HT1080 (cell line): ENCODE measurements at regions not wholly inside any gene's neighbourhood (a gene's known extent, or its start where the extent isn't known, plus 50 kb on each side); places are given as distances from the start of the nearest gene placed in this dataset.
"Not testable (repeated sequence)": the region's sequence is repeated elsewhere in the genome, so short reads cannot be mapped to it uniquely, and the experiment has no call there.

Experiments
- DNase-seq: peaks from one replicate; pipeline ENCODE4 v3.0.0-alpha.2; 2015; ENCODE audit warnings: low read depth

DNA sequence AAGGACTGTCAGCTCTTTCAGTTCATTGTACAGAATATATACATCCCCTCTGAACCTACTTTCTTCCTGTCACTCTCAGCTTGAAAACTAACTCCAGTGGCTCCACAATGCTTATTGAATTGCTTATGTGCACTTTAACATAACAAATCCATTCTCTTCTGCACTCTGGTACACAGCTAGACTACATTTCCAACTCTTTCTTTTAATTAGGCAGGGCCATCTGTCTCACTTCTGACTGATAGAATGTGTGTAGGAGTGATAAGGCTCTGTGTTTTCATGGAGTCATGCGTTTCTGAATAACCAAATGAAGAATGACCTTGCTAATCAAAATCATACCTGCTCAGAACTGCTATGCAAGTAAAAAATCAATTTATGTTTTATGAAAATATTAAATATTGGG lies 278.5 kb upstream of the CCDC179 start:
- no peak for DNase-seq

DNA sequence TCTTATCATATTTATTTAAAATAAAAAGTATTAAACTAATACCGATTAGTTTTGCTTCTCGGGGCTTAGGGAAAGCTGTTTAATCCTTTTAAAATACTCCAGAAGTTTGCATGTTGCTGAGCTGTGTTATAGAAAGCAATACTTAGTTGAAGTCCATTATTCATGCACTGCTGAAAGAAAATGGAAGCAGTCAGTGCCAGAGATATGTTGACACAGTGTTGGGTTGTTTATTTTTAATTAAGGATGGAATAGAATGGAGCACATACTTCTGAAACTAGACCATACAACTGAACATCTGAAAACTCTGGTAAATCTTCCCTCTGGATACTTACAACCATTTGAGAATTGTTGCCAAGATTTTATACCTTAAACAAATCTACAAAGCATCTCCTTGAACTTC lies 282.7 kb upstream of the CCDC179 start:
- DNase-seq, result no peak

DNA sequence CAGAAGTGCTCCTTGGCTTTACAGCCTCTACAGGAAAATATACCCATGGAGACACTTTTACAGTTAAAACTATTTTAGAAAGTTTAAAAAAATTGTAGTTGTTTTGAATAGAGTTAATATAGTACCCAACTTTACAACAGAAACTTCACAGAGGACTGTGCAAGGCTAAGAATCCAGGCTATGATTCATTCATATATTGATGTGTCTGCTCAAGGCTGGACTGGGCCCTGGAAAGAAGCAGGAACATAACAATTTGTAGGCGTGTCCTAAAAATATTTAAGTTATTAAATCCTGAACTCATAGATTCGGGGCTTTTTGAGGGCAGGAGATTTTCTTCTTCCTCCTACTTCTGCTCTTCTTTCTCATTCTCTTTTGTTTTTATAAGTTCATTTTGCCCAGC lies 291.5 kb upstream of the CCDC179 start:
- DNase-seq, result no peak

- no peak for DNase-seq
Measured at GRCh38 chr11:23155503-23155902, 295.2 kb upstream of the CCDC179 start.

GRCh38 chr11:23164022-23164421 lies 303.7 kb upstream of the CCDC179 start:
- no peak for DNase-seq

GRCh38 chr11:23166376-23166775 lies 306.1 kb upstream of the CCDC179 start:
- no peak for DNase-seq

- no peak for DNase-seq
Measured at GRCh38 chr11:23179609-23180008, 319.3 kb upstream of the CCDC179 start.

DNA sequence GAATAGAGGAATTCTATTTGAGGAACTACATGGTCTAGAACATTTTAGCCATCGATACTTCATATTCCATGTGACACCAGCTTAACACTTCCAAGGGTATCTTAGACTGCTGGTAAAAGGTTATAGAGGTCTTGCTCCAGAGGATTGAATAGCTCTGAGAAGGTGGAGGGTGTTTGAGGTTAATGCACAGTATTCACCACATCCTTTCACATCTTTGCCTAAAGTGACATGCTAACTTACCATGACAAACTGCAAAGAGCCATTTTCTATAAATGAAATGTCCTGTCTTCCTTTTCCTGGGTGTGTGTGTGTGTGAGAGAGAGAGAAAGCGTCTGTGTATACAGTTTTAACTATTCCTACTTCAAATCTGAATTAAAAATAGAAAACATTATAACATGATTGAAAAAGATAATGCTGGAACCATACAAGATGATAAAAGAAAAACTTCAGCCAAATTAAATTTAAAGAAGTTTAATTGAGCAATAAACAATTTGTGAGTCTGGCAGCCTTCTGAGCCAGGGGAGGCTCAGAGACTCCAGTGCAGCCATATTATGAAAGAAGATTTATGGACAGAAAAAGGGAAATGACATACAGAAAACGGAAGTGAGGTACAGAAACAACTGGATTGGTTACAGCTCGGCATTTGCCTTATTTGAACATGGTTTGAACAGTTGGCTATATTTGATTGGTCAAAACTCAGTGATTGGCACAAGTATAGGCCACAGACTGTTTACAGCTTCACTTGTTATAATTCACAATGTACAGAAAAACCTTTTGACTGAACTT lies 320.9 kb upstream of the CCDC179 start:
- peak; percentile 9 for DNase-seq

DNA sequence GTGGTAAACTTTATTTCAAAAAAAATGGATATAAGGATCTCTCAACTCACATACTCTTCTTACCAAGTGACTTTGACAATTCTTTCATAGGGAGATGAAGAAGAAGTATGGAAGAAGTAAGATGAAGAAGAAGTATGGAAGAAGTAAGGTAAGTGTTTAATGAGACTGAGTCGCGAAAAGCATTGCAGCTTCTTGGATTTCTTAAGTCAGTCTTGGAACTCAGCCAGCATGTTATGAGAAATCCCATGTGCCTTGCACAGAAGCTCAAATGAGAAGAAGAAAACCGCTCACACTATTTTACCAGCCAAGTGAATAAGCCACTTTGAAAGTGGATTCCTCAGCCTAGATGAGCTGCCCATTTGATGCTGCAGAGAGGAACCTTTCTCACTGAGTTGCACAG lies 332.0 kb upstream of the CCDC179 start:
- no peak for DNase-seq

DNA sequence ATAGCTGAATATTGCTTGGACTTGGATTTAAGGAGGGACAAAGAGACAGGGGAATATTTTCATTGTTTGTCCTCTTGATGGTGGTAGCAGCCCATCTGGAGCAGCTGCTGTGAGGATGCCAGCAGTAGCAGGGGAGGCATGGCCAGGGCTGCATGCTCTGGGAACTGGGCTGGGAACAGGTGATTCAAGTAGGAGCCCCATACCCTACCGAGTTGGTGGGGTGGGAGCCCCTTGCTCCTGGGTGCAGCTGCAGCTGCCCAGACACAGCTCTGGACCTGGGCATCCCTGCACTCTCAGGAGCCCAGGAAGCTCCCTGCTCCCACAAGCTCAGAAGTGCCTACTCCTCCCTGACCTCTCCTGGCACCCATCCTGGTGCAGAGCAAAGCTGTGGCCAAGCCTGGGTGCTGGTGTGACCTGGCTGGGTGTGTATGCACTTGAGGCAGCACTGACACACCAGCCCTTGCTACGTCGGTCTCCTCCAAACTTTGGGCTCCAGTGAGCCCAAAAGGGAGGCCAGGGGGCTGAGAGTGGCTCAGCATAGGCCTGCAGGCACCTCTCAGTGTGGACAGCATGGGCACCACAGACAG lies 341.8 kb upstream of the CCDC179 start:
- DNase-seq, result no peak

- DNase-seq, result no peak
Measured at GRCh38 chr11:23202611-23203010, 342.3 kb upstream of the CCDC179 start.

DNA sequence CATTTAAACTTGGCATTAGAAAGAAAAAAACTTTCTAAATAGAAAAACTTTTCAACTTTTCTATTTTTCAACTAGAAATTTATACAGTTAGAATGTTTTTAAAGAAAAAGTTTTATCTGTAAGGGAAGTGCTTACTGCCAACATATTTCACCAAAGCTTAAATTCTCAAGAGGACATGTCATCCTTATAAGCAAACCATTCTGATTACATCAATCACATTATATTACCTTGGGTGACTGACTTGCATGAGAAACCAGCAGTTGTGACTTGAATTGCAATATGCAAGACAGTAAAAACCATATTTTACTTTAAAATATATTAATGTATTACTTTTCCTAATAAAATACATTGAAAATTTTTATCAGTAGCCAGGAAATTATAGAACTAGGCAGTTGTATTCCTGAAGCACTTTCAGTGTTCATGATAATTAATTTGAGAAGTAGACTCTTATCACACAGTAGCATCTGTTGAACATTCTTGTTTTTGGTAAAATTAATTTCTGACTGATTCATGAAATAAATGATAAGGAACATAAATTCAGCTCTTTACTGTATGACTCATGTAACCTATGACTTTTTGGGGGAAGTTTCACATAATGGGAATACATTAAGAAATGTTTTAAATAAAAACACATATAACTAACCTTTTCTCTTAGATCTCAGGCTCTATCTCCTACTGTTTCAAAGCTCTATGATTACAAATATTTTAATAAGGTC lies 345.0 kb upstream of the CCDC179 start:
- no peak for DNase-seq

DNA sequence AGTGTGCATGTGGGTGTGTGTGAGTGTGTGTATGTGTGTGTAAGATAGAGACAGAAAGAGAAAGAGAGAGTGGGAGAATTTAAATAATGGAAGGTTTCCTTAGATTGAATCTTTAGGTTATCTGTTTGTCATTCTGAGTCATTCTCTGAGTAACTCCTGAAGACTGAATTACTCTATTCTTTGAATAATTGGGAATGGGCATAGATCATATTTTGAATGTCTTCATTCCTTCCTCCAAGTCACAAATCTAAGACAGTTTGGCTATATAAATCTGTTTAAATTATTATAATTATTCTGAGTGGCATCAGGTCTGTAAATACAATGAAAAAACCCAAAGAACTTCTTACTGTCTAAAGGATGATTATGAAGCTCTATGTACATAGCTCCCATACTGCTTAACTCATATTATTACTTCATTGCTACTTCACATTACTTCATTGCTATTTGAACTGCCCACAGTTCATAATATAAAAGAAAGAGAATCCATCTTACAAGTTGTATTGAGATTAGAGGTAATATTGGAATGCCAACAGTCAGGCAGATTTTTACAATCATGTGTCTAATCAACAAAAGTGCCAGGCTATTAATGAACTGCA lies 346.6 kb upstream of the CCDC179 start:
- DNase-seq, result peak; percentile 60

- DNase-seq, result peak; percentile 11
Measured at GRCh38 chr11:23211221-23211620, 350.9 kb upstream of the CCDC179 start.

GRCh38 chr11:23212807-23213206 lies 352.5 kb upstream of the CCDC179 start:
- DNase-seq, result no peak

GRCh38 chr11:23217072-23217471 lies 356.8 kb upstream of the CCDC179 start:
- no peak for DNase-seq

- DNase-seq, result not testable (repeated sequence)
Measured at GRCh38 chr11:23220086-23220485, 359.8 kb upstream of the CCDC179 start.

- no peak for DNase-seq
Measured at GRCh38 chr11:23221366-23221765, 361.1 kb upstream of the CCDC179 start.

GRCh38 chr11:23226331-23227077 lies 366.2 kb upstream of the CCDC179 start:
- DNase-seq, result no peak

GRCh38 chr11:23227078-23227445 lies 366.8 kb upstream of the CCDC179 start:
- DNase-seq, result no peak

GRCh38 chr11:23232652-23233051 lies 372.4 kb upstream of the CCDC179 start:
- no peak for DNase-seq

GRCh38 chr11:23233075-23233474 lies 372.8 kb upstream of the CCDC179 start:
- no peak for DNase-seq
